ENCODE measurements at regions not wholly inside any gene's neighbourhood (a gene's known extent, or its start where the extent isn't known, plus 50 kb on each side); places are given as distances from the start of the nearest gene placed in this dataset.

DNA sequence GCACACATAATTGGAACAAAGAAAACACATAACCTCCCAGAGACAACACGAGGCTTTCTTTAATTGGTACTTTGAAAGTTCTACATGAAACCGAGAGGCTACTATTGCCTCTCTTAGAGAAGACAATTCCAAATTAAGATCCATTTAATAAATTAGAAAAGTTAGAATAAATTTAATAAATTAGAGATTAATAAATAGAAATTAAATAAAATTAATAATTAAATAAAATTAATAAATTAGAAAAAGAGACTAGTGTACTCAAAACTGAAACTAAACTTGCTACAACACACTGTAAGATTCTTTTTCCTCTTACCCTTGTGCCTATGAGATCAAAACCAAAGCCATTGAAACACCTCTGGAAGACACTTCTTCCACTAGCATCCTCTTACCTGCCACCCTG, 199.0 kb downstream of the URB2 start:
- H3K4me2 ChIP-seq (ENCODE audit: unreplicated experiment): no peak overlapping the region
- H4K20me1 ChIP-seq (ENCODE audit: insufficient read depth): no peaks in the 10 kb centered on the region
- no peak overlapping the region for H3K9ac ChIP-seq
- in situ Hi-C loops (cut with MboI): no loop called here
- H3K4me1 ChIP-seq (ENCODE audit: insufficient read depth): no peaks in the 10 kb centered on the region
- TF ChIP-seq EZH2phosphoT487 (IDR thresholded peaks at IDR 0.05; ENCODE audit: insufficient read depth, low read depth): no peak
- no peak for TF ChIP-seq EZH2 (IDR thresholded peaks at IDR 0.05; ENCODE audit: insufficient read depth, poor library complexity, severe bottlenecking)
- H3K4me3 ChIP-seq: no peak overlapping the region
- H3K9me3 ChIP-seq (ENCODE audit: low read depth): no peaks in the 10 kb centered on the region
- H3F3A ChIP-seq (ENCODE audit: insufficient read depth): no peaks in the 10 kb centered on the region
- no peaks in the 10 kb centered on the region for H3K27me3 ChIP-seq (replicated peaks; ENCODE audit: insufficient read depth)
- 29 to 32% methylated on average over 2 of the region's 2 CpGs for WGBS, 2 experiments (ENCODE audit: low coverage in 1 of 2, low lambda C conversion rate in 2 of 2, missing lambda C conversion rate in 2 of 2)
- H3K36me3 ChIP-seq (ENCODE audit: low read depth): no peaks in the 10 kb centered on the region
- DNase-seq: no peak
- no peak overlapping the region for H3K27ac ChIP-seq
- H3K79me2 ChIP-seq (ENCODE audit: insufficient read depth): no peaks in the 10 kb centered on the region
- H2AFZ ChIP-seq: no peak overlapping the region
- H3K9me2 ChIP-seq (ENCODE audit: insufficient read depth): no peaks in the 10 kb centered on the region

DNA sequence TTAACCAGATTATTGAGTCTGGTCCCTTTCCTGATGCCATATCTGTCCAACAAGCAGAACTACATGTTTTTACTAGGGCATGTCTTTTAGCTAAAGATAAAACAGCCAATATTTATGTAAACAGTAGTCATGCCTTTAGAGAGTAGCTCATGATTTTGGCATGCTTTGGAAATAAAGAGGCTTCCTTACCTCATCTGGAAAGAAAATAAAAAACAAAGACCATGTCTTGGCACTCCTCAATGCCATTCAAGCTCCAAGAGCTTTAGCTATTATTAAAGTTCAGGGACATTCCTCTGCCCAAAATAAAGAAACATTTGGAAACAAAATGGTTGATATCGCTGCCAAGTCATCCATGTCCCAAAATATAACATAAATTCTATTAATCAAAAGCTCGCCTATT, 202.4 kb downstream of the URB2 start:
- Histone ChIP-seq H4K20me1 (ENCODE audit: insufficient read depth) (no peaks in the 10 kb centered on the region), H3K27ac (no peak overlapping the region), H2AFZ (no peak overlapping the region), H3K9ac (no peak overlapping the region), H3K4me3 (no peak overlapping the region), H3F3A (ENCODE audit: insufficient read depth) (no peaks in the 10 kb centered on the region), H3K4me2 (ENCODE audit: unreplicated experiment) (no peak overlapping the region), H3K36me3 (ENCODE audit: low read depth) (no peaks in the 10 kb centered on the region), H3K27me3 (replicated peaks; ENCODE audit: insufficient read depth) (no peaks in the 10 kb centered on the region), H3K79me2 (ENCODE audit: insufficient read depth) (no peaks in the 10 kb centered on the region), H3K9me3 (ENCODE audit: low read depth) (no peaks in the 10 kb centered on the region), H3K4me1 (ENCODE audit: insufficient read depth) (no peaks in the 10 kb centered on the region), H3K9me2 (ENCODE audit: insufficient read depth) (no peaks in the 10 kb centered on the region)
- TF ChIP-seq EZH2phosphoT487 (IDR thresholded peaks at IDR 0.05; ENCODE audit: insufficient read depth, low read depth) (no peak), EZH2 (IDR thresholded peaks at IDR 0.05; ENCODE audit: insufficient read depth, poor library complexity, severe bottlenecking) (no peak)
- no peak for DNase-seq
- in situ Hi-C loops (cut with MboI): no loop called here
- 8 to 18% methylated on average over 2 of the region's 2 CpGs for WGBS, 2 experiments (ENCODE audit: low coverage in 1 of 2, low lambda C conversion rate in 2 of 2, missing lambda C conversion rate in 2 of 2)

DNA sequence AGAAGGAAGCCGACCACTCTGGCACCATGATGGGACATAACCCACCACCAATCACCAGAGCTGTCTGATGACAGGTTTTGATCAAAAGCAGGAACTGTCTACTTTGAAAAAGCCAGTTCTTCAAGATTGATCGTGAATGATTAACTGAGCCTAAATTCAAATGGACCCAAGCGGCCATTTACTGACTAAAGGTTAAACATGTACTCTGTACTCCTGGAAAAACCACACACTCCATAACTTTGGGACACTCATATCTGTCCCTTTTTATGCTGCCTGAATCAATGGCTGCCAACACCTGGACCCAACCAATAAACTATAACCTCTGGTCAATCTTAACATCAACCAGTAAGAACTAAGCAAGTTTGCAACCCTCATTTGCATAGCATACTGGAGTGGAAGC, 206.6 kb downstream of the URB2 start:
- Histone ChIP-seq H3K79me2 (ENCODE audit: insufficient read depth) (no peaks in the 10 kb centered on the region), H3K4me3 (no peak overlapping the region), H3K9ac (no peak overlapping the region), H3K4me1 (ENCODE audit: insufficient read depth) (no peaks in the 10 kb centered on the region), H2AFZ (no peak overlapping the region), H3K4me2 (ENCODE audit: unreplicated experiment) (no peak overlapping the region), H3K27ac (no peak overlapping the region), H3F3A (ENCODE audit: insufficient read depth) (no peaks in the 10 kb centered on the region), H4K20me1 (ENCODE audit: insufficient read depth) (no peaks in the 10 kb centered on the region), H3K9me3 (ENCODE audit: low read depth) (no peaks in the 10 kb centered on the region), H3K9me2 (ENCODE audit: insufficient read depth) (no peaks in the 10 kb centered on the region), H3K27me3 (replicated peaks; ENCODE audit: insufficient read depth) (0 out of 2 replicates have a peak, but pooled peaks cover 24% of the 10 kb centered on the region), H3K36me3 (ENCODE audit: low read depth) (no peaks in the 10 kb centered on the region)
- TF ChIP-seq EZH2 (IDR thresholded peaks at IDR 0.05; ENCODE audit: insufficient read depth, poor library complexity, severe bottlenecking) (no peak), EZH2phosphoT487 (IDR thresholded peaks at IDR 0.05; ENCODE audit: insufficient read depth, low read depth) (no peak)
- DNase-seq: no peak
- in situ Hi-C loops (cut with MboI): no loop called here
- WGBS, 2 experiments (ENCODE audit: low coverage in 1 of 2, low lambda C conversion rate in 2 of 2, missing lambda C conversion rate in 2 of 2): 35 to 38% methylated on average over 3 of the region's 3 CpGs

DNA sequence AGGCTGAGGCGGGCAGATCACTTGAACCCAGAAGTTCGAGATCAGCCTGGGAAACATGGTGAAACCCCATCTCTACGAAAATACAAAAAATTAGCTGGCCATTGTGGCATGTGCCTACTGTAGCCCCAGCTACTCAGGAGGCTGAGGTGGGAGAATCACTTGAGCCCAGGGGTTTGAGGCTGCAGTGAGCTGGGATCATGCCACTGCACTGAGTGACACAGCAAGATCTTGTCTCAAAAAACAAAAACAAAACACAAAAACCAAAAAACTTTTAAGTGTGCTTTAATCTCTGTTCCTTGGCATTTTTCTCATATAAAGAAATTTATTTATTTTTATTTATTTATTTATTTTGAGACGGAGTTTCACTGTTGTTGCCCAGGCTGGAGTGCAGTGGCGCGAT, 208.2 kb downstream of the URB2 start:
- H3K79me2 ChIP-seq (ENCODE audit: insufficient read depth): no peaks in the 10 kb centered on the region
- no peak overlapping the region for H3K4me2 ChIP-seq (ENCODE audit: unreplicated experiment)
- TF ChIP-seq EZH2 (IDR thresholded peaks at IDR 0.05; ENCODE audit: insufficient read depth, poor library complexity, severe bottlenecking) (no peak), EZH2phosphoT487 (IDR thresholded peaks at IDR 0.05; ENCODE audit: insufficient read depth, low read depth) (no peak)
- no peaks in the 10 kb centered on the region for H3K36me3 ChIP-seq (ENCODE audit: low read depth)
- no peak overlapping the region for H3K9ac ChIP-seq
- H3K4me1 ChIP-seq (ENCODE audit: insufficient read depth): no peaks in the 10 kb centered on the region
- no peaks in the 10 kb centered on the region for H3K9me3 ChIP-seq (ENCODE audit: low read depth)
- no peak overlapping the region for H2AFZ ChIP-seq
- no peaks in the 10 kb centered on the region for H3F3A ChIP-seq (ENCODE audit: insufficient read depth)
- no peak for DNase-seq
- H3K9me2 ChIP-seq (ENCODE audit: insufficient read depth): no peaks in the 10 kb centered on the region
- 0 out of 2 replicates have a peak, but pooled peaks cover 24% of the 10 kb centered on the region for H3K27me3 ChIP-seq (replicated peaks; ENCODE audit: insufficient read depth)
- H3K4me3 ChIP-seq: no peak overlapping the region
- 58 to 64% methylated on average over 6 of the region's 6 CpGs for WGBS, 2 experiments (ENCODE audit: low coverage in 1 of 2, low lambda C conversion rate in 2 of 2, missing lambda C conversion rate in 2 of 2)
- in situ Hi-C loops (cut with MboI): no loop called here
- no peak overlapping the region for H3K27ac ChIP-seq
- no peaks in the 10 kb centered on the region for H4K20me1 ChIP-seq (ENCODE audit: insufficient read depth)

DNA sequence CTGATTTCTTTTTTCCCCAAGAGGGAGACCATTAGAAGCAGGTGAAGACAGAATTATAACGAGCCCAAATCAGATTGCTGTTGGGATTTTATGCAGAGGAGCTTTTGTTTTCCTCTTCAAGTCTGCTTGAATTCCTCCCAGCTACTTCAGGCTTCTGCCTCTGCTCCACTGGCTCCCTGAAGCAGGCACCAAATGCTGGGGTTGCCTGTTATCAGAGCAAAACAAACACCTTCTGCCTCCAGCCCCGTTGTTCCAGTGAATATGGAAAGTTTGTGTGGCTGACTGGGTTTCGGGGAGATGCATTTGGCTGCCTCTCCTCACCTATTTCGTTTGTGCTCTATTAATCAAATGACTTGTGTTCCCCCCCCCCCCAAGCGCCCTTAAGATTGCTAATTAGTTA, 209.2 kb downstream of the URB2 start:
- 17 to 21% methylated on average over 5 of the region's 5 CpGs for WGBS, 2 experiments (ENCODE audit: low coverage in 1 of 2, low lambda C conversion rate in 2 of 2, missing lambda C conversion rate in 2 of 2)

More for the DNA sequence above, 209.2 kb downstream of the URB2 start:
- Histone ChIP-seq H3K4me2 (ENCODE audit: unreplicated experiment) (no peak overlapping the region), H3F3A (ENCODE audit: insufficient read depth) (no peaks in the 10 kb centered on the region), H4K20me1 (ENCODE audit: insufficient read depth) (no peaks in the 10 kb centered on the region), H3K9ac (no peak overlapping the region), H3K27me3 (replicated peaks; ENCODE audit: insufficient read depth) (0 out of 2 replicates have a peak, but pooled peaks cover 24% of the 10 kb centered on the region), H3K4me3 (no peak overlapping the region), H3K36me3 (ENCODE audit: low read depth) (no peaks in the 10 kb centered on the region), H2AFZ (no peak overlapping the region), H3K79me2 (ENCODE audit: insufficient read depth) (no peaks in the 10 kb centered on the region), H3K27ac (no peak overlapping the region), H3K9me2 (ENCODE audit: insufficient read depth) (no peaks in the 10 kb centered on the region), H3K4me1 (ENCODE audit: insufficient read depth) (no peaks in the 10 kb centered on the region), H3K9me3 (ENCODE audit: low read depth) (no peaks in the 10 kb centered on the region)
- TF ChIP-seq EZH2phosphoT487 (IDR thresholded peaks at IDR 0.05; ENCODE audit: insufficient read depth, low read depth): no peak
- no peak for TF ChIP-seq EZH2 (IDR thresholded peaks at IDR 0.05; ENCODE audit: insufficient read depth, poor library complexity, severe bottlenecking)
- in situ Hi-C loops (cut with MboI): no loop called here
- DNase-seq: no peak

Measured in GM23248 (cell line).